Lower lobe of right lung (tissue), 2 donors: ENCODE measurements at regions not wholly inside any gene's neighbourhood (a gene's known extent, or its start where the extent isn't known, plus 50 kb on each side); places are given as distances from the start of the nearest gene placed in this dataset.
A peak's percentile ranks its signal among the peaks of the same experiment; 100 is the strongest.
"Not testable (repeated sequence)": the region's sequence is repeated elsewhere in the genome, so short reads cannot be mapped to it uniquely, and the experiment has no call there.

Experiments used
- ATAC-seq, 2 donors: fragments of 200-7000 bp; cut with Tn5 transposase; one replicate each; pipeline ENCODE4 v1.9.1; 2020 to 2022; ENCODE audit warnings: mild to moderate bottlenecking in 2 of 2, moderate library complexity in 2 of 2
- DNase-seq: peaks from one replicate; pipeline ENCODE4 v3.0.0-alpha.2; 2020
- H3K27ac ChIP-seq: fragments of 200-600 bp; one replicate; pipeline ENCODE4 v1.8.0; 2022
- H3K27me3 ChIP-seq: fragments of 200-600 bp; one replicate; pipeline ENCODE4 v1.8.0; 2022; ENCODE audit warnings: low read depth
- H3K36me3 ChIP-seq: fragments of 200-600 bp; one replicate; pipeline ENCODE4 v1.8.0; 2022; ENCODE audit warnings: mild to moderate bottlenecking
- H3K4me1 ChIP-seq: fragments of 200-600 bp; one replicate; pipeline ENCODE4 v1.8.0; 2022
- H3K4me3 ChIP-seq: fragments of 200-600 bp; one replicate; pipeline ENCODE4 v1.8.0; 2022; ENCODE audit warnings: mild to moderate bottlenecking
- H3K9me3 ChIP-seq: fragments of 200-600 bp; one replicate; pipeline ENCODE4 v1.8.0; 2022
- intact Hi-C: fragments of 100-400 bp; cut with DNase I; formaldehyde crosslinking; loops from one replicate; pipeline ENCODE4 v1.11.0; 2022
- TF ChIP-seq, protein P1 (sequence below): fragments of 200-600 bp; IDR thresholded peaks from one replicate; pipeline ENCODE4 v1.8.0; 2022; ENCODE audit warnings: antibody characterized with exemption, mild to moderate bottlenecking
- donor health status: DM: no; HTN: yes; CAD: no; lungs with severe emphysema.

- Histone ChIP-seq H3K36me3 (no peaks in the 10 kb centered on the region), H3K4me3 (no peak overlapping the region), H3K4me1 (no peaks in the 10 kb centered on the region), H3K27ac (no peak overlapping the region), H3K27me3 (no peaks in the 10 kb centered on the region), H3K9me3 (no peaks in the 10 kb centered on the region)
- peak in 1 of 2 donors; percentile 29 for ATAC-seq
- intact Hi-C loops = no loop called here
- no peak for DNase-seq
- TF ChIP-seq, protein P1, sequence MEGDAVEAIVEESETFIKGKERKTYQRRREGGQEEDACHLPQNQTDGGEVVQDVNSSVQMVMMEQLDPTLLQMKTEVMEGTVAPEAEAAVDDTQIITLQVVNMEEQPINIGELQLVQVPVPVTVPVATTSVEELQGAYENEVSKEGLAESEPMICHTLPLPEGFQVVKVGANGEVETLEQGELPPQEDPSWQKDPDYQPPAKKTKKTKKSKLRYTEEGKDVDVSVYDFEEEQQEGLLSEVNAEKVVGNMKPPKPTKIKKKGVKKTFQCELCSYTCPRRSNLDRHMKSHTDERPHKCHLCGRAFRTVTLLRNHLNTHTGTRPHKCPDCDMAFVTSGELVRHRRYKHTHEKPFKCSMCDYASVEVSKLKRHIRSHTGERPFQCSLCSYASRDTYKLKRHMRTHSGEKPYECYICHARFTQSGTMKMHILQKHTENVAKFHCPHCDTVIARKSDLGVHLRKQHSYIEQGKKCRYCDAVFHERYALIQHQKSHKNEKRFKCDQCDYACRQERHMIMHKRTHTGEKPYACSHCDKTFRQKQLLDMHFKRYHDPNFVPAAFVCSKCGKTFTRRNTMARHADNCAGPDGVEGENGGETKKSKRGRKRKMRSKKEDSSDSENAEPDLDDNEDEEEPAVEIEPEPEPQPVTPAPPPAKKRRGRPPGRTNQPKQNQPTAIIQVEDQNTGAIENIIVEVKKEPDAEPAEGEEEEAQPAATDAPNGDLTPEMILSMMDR = no peak
These were observed 118.3 kb upstream of the ANKRD30BL start for GRCh38 chr2:132279930-132280615.

- intact Hi-C loops = no loop called here
- H3K27ac ChIP-seq = no peak overlapping the region
- no peaks in the 10 kb centered on the region for H3K27me3 ChIP-seq
- TF ChIP-seq, protein P1 = no peak
- DNase-seq (no peak), ATAC-seq (peak in 1 of 2 donors; percentile 21)
- H3K36me3 ChIP-seq = no peaks in the 10 kb centered on the region
- H3K4me1 ChIP-seq = no peaks in the 10 kb centered on the region
- H3K9me3 ChIP-seq = no peaks in the 10 kb centered on the region
- H3K4me3 ChIP-seq = no peak overlapping the region
These were observed 119.2 kb upstream of the ANKRD30BL start for GRCh38 chr2:132280912-132281311.

DNA sequence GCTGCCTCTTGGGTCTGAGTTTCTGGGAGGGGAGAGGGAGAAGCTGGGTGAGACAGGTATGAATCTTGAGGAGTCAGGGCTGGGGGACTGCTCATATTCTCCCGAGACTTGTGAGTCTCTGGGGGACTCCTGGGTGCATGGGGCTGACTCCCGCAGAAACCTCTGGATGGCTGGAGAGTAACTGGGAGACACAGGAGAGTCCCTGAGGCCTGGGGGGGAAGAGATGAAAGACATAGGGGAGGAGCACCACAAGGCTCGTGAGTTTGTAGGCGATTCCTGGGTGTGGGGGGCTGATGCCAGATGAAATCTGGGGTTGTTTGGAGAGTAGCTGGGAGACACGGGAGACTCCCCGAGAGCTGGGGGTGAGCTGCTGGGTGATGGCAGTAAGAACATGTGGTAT, 120.4 kb upstream of the ANKRD30BL start:
- H3K9me3 ChIP-seq, H3K36me3 ChIP-seq, H3K4me1 ChIP-seq, H3K27ac ChIP-seq, ATAC-seq, H3K27me3 ChIP-seq, intact Hi-C loops, DNase-seq, H3K4me3 ChIP-seq: not testable (repeated sequence)

DNA sequence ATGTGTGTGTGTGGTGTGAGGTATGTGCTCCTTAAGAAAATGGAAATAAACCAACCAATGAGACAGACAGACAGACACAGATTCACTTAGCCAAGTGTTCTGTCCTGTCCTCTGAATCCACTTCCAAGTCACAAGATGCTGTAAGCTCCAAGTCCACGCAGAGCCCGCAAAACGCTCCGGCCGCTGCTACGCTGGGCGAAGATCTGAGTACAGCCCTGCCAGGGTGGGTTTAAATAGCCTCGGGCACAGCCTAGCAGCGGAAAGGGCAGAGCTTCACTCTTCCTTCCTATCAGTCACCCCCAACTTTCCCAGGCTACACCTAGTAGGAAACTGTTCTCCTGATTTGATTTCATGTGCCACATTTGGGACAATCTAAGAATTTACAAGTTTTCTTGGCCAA, 121.2 kb upstream of the ANKRD30BL start:
- no peaks in the 10 kb centered on the region for H3K27me3 ChIP-seq
- no peaks in the 10 kb centered on the region for H3K36me3 ChIP-seq
- no peak overlapping the region for H3K4me3 ChIP-seq
- no peaks in the 10 kb centered on the region for H3K4me1 ChIP-seq
- DNase-seq (no peak), ATAC-seq (no peak)
- H3K27ac ChIP-seq = no peak overlapping the region
- TF ChIP-seq, protein P1 = no peak
- intact Hi-C loops = no loop called here
- H3K9me3 ChIP-seq = no peaks in the 10 kb centered on the region

DNA sequence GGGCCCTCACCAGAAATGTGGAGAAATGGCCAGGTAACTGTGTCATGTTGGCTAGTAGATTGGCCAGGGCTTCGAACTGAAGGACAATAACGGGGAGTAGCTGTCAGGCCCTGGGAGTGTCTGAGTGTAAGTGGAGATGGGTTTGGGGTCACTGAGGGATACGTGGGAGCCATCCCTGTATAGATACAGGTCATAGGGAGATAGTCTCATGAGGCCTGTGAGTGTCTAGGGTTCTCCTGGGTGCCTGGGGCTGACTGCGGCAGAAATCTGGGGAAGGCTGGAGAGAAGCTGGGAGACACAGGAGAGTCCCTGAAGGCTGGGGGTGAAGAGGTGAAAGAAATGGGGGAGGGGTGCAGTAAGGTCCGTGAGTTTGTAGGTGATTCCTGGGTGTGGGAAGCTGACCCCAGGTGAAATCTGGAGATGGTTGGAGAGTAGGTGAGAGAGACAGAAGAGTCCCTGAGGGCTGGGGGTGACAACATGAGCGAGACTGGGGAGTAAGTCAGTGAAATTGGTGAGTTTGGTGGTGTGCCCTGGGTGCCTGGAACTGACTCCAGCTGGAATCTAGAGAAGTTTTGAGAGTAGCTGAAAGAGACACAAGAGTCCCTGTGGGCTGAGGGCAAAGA, 124.6 kb upstream of the ANKRD30BL start:
- H3K36me3 ChIP-seq, DNase-seq, H3K27ac ChIP-seq, intact Hi-C loops, ATAC-seq, H3K9me3 ChIP-seq, H3K4me3 ChIP-seq, H3K4me1 ChIP-seq, H3K27me3 ChIP-seq: not testable (repeated sequence)

DNA sequence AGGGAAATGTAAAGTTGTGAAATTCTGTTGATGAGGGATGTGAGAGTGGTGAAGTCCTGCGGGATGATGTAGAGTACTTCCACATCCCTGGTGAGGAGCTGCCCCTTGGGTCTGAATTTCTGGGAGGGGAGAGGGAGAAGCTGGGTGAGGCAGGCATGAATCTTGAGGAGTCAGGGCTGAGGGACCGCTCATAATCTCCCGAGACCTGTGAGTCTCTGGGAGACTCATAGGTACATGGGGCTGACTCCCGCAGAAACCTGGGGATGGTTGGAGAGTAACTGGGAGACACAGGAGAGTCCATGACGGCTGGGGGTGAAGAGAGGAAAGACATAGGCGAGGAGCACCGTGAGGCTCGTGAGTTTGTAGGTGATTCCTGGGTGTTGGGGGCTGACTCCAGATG, 126.2 kb upstream of the ANKRD30BL start:
- H3K4me1 ChIP-seq, H3K27me3 ChIP-seq, H3K4me3 ChIP-seq, ATAC-seq, intact Hi-C loops, DNase-seq, H3K36me3 ChIP-seq, H3K9me3 ChIP-seq, H3K27ac ChIP-seq: not testable (repeated sequence)

DNA sequence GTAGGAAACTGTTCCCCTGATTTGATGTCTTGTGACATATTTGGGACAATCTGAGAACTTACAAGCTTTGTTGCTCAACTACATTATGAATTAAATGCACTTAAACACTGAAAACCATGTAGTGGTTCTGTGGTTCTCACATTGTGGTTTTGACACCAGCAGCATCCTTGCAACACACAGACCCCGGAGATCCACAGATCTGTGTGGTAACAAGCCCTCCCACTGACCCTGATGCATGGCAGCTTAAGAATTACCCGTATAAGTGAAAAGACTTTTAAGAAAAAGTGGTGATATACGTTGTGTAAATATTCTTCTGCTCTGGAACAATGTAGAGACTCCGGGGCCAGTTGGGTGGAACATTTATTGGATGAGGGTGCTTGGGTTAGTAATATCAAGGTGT, 127.4 kb upstream of the ANKRD30BL start:
- intact Hi-C loops, ATAC-seq, H3K9me3 ChIP-seq, H3K4me1 ChIP-seq, DNase-seq, H3K27ac ChIP-seq, H3K36me3 ChIP-seq, H3K27me3 ChIP-seq, H3K4me3 ChIP-seq: not testable (repeated sequence)

DNA sequence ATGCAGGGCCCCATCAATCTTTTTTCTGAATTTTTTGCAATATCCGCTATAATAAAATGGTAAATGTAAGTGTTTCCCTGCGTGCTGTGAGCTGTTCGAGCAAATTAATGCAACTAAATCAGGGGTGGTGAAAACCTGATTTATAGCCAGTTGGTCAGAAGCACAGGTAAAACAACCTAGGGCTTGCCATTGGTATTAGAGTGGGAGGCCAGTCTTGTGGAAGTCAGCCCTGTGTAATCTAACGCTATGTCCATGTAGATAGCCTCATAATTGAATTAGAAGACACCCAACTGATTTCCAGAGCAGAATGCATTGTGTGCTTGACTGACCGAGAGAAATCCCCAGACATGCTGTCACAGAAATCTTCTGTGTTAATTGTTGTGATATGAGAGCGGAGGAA, 126.8 kb upstream of the GPR39 start:
- ATAC-seq, H3K27me3 ChIP-seq, H3K36me3 ChIP-seq, H3K4me1 ChIP-seq, H3K9me3 ChIP-seq, DNase-seq, intact Hi-C loops, H3K27ac ChIP-seq, H3K4me3 ChIP-seq: not testable (repeated sequence)

DNA sequence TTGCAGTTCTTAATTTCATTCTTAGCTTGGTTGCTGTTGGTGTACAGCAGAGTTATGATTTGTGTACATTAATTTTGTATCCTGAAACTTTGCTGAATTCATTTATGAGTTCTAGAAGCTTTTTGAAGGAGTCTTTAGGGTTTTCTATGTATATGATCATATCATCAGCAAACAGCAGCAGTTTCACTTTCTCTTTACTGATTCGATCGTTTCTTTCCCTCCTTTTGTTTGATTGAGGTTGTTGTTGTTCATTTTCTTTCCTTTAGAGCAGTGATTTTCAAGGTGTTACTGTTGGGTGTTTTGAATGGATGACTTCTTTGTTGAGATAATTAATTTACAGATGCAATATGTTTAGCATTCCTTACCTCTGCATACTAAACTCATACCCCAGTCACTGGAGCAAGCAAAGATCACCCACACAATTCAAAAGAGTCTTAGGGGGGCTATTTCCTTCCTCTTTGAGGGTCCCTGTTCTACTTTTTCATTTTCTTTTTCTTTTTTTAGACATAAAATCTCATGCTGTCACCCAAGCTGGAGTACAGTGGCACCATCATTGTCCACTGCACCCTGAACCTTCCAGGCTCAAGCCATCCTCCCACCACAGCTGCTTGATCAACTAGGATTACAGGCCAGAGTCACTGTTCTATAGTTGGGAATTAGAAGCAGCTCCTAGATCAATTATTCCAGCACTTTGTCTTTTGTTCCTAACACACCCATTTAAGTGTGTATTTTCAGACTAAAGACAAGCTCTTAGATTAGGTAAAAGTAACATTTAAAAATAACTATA, 115.8 kb upstream of the GPR39 start:
- intact Hi-C loops, H3K4me1 ChIP-seq, H3K9me3 ChIP-seq, H3K27ac ChIP-seq, H3K36me3 ChIP-seq, DNase-seq, H3K27me3 ChIP-seq, ATAC-seq: not testable (repeated sequence)
- peak overlapping the region; percentile 11 for H3K4me3 ChIP-seq

DNA sequence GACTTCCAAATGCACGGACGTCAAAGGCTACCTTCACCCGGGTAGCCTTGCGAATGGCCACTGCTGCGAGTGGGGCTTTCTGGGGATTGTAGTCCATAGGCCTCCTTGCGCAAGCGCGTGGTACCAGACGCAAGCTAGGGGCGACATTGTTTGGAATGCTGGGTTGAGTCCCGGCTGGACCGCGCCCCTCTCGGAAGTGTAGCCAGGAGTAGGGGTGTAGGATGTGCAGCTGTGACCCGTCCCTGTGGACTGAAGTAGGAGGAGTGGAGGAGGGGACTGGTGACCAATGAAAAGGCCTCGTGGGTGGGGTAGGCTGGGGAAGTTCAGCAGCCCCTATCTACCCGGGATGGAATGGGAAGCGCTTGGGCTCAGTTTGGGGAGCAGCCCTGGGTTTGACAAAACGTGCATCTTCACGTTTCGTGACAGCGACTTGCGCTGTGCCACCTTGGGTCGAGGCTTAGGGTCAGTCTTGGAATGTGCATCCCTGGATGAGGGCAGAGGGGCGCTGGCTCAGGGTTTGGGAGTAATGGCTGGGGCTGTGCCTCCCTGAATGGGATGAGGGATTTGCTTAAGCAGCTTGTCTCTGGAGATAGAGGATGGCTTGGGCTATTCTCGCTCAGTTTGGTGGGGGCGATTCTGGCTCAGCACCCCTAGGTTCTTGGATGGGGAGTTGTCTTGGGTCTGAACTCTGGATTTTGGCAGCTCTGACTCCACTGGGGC, 111.8 kb upstream of the GPR39 start:
- H3K9me3 ChIP-seq, H3K27me3 ChIP-seq, H3K27ac ChIP-seq, intact Hi-C loops, H3K36me3 ChIP-seq, H3K4me1 ChIP-seq: not testable (repeated sequence)
- ATAC-seq = peak; percentile 93 to 96
- peak; percentile 82 for DNase-seq
- peak overlapping the region; percentile 33 for H3K4me3 ChIP-seq
